HL-60 (cell line): ENCODE measurements at regions not wholly inside any gene's neighbourhood (a gene's known extent, or its start where the extent isn't known, plus 50 kb on each side); places are given as distances from the start of the nearest gene placed in this dataset.

ENCODE experiments used
- DNase-seq, 2 experiments: peaks; one replicate each; pipeline ENCODE4 v3.0.0-alpha.2; 2010 to 2020; ENCODE audit warnings: low read depth in 1 of 2, low spot score in 1 of 2
- H3K27ac ChIP-seq: fragments of 250-450 bp; sonication (Bioruptor Pico); replicated peaks from 2 replicates; pipeline ENCODE4 v1.5.1; 2020; ENCODE audit warnings: mild to moderate bottlenecking, moderate library complexity
- H3K27me3 ChIP-seq: fragments of 250-450 bp; sonication (Bioruptor Pico); 2 replicates; pipeline ENCODE4 v1.5.1; 2021; ENCODE audit warnings: mild to moderate bottlenecking, moderate library complexity; ENCODE audit not compliant: insufficient read depth, poor library complexity, severe bottlenecking
- H3K4me3 ChIP-seq: replicated peaks from 2 replicates; pipeline ENCODE4 v1.5.1; 2011; ENCODE audit warnings: mild to moderate bottlenecking, control low read depth, low read length; ENCODE audit not compliant: insufficient read depth
- CTCF ChIP-seq: IDR thresholded peaks from one replicate; pipeline ENCODE4 v1.5.1; 2011; ENCODE audit warnings: low read length, control low read depth, inconsistent platforms; ENCODE audit not compliant: insufficient read depth
- GABPA ChIP-seq: IDR thresholded peaks from 2 replicates; pipeline ENCODE4 v1.6.1; 2012; ENCODE audit warnings: low read depth
- POLR2AphosphoS5 ChIP-seq: IDR thresholded peaks from 2 replicates; pipeline ENCODE4 v1.6.1; 2012; ENCODE audit warnings: low read depth
- REST ChIP-seq: IDR thresholded peaks from 2 replicates; pipeline ENCODE4 v1.6.1; 2012; ENCODE audit warnings: low read depth; ENCODE audit not compliant: insufficient replicate concordance
- SPI1 ChIP-seq: IDR thresholded peaks from 2 replicates; pipeline ENCODE4 v1.6.1; 2012; ENCODE audit warnings: low read depth, mild to moderate bottlenecking, borderline replicate concordance

DNA sequence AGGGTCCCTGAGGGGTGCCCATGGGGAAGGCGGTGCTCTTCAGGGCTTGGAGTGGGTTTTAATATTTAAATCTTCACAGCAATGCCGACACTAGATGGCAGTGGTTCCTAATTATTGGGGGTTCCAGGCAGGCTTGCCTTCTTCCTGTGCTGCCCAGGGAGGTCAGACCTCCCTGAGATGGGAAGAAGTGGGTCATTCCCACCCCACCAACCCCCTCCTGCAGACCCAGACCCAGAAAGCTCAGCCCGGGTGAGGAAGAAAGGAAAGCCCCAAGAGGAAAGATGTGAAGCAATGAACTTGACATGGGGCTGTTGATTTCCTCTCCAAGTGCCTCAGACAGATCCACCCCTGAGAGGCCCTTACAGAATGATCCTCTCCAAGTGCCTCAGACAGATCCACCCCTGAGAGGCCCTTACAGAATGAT lies 85.1 kb upstream of the LANCL2 start:
- Histone ChIP-seq H3K4me3 (no peak overlapping the region), H3K27me3 (peaks cover 2% of the 10 kb centered on the region), H3K27ac (no peak overlapping the region)
- peak in 1 of 2 experiments; percentile 56 for DNase-seq
- TF ChIP-seq REST (no peak), SPI1 (no peak), CTCF (peak; percentile 29), POLR2AphosphoS5 (no peak), GABPA (no peak)

GRCh38 chr7:55285665-55286064 lies 79.5 kb upstream of the LANCL2 start:
- no peak overlapping the region for H3K27ac ChIP-seq
- TF ChIP-seq SPI1 = no peak
- no peak for TF ChIP-seq CTCF
- no peak for TF ChIP-seq GABPA
- no peak for TF ChIP-seq REST
- TF ChIP-seq POLR2AphosphoS5 = no peak
- H3K27me3 ChIP-seq = peaks cover 4% of the 10 kb centered on the region
- no peak overlapping the region for H3K4me3 ChIP-seq
- no peak for DNase-seq

GRCh38 chr7:55286666-55287065 lies 78.5 kb upstream of the LANCL2 start:
- Histone ChIP-seq H3K4me3 (no peak overlapping the region), H3K27ac (no peak overlapping the region), H3K27me3 (peaks cover 4% of the 10 kb centered on the region)
- no peak for TF ChIP-seq GABPA
- no peak for TF ChIP-seq CTCF
- no peak for TF ChIP-seq REST
- TF ChIP-seq SPI1 = no peak
- TF ChIP-seq POLR2AphosphoS5 = no peak
- DNase-seq = no peak
